GM23338 (cell line): ENCODE measurements at regions not wholly inside any gene's neighbourhood (a gene's known extent, or its start where the extent isn't known, plus 50 kb on each side); places are given as distances from the start of the nearest gene placed in this dataset.

Source experiments
- CREB1 ChIP-seq: fragments of 250-450 bp; sonication (Bioruptor Pico); IDR thresholded peaks from 2 replicates; pipeline ENCODE4 v1.5.0; 2020; ENCODE audit warnings: low read depth, mild to moderate bottlenecking, moderate library complexity
- EZH2 ChIP-seq: fragments of 200-600 bp; sonication (generic); IDR thresholded peaks from one replicate; pipeline ENCODE4 v1.8.0; 2017; ENCODE audit warnings: antibody characterized with exemption, mild to moderate bottlenecking, low read depth; ENCODE audit not compliant: unreplicated experiment
- EZH2phosphoT487 ChIP-seq: fragments of 200-600 bp; sonication (generic); IDR thresholded peaks from one replicate; pipeline ENCODE4 v1.8.1; 2018; ENCODE audit warnings: antibody characterized with exemption; ENCODE audit not compliant: unreplicated experiment
- POLR2AphosphoS5 ChIP-seq: IDR thresholded peaks from 2 replicates; pipeline ENCODE4 v1.6.1; 2016; ENCODE audit warnings: antibody characterized with exemption, low read depth
- REST ChIP-seq: IDR thresholded peaks from one replicate; pipeline ENCODE4 v1.6.1; 2018; ENCODE audit warnings: antibody characterized with exemption; ENCODE audit not compliant: unreplicated experiment
- ZNF331 ChIP-seq: fragments of 250-450 bp; sonication (Bioruptor Pico); IDR thresholded peaks from 2 replicates; pipeline ENCODE4 v1.5.0; 2020; ENCODE audit warnings: low read depth, mild to moderate bottlenecking, moderate library complexity
- ZNF462 ChIP-seq: fragments of 250-450 bp; sonication (Bioruptor Pico); IDR thresholded peaks from 2 replicates; pipeline ENCODE4 v1.5.0; 2020; ENCODE audit warnings: mild to moderate bottlenecking, moderate library complexity

GRCh38 chr4:22202246-22202974 lies 253.8 kb upstream of the KCNIP4 start (continued):
- no peak for TF ChIP-seq ZNF462 (CRISPR knock-in tag)
- no peak for TF ChIP-seq REST
- TF ChIP-seq POLR2AphosphoS5 = no peak
- TF ChIP-seq EZH2phosphoT487 = no peak
- no peak for TF ChIP-seq CREB1 (CRISPR knock-in tag)
- TF ChIP-seq EZH2 = no peak
- TF ChIP-seq ZNF331 (CRISPR knock-in tag) = no peak
